HepG2 (cell line): ENCODE measurements at regions not wholly inside any gene's neighbourhood (a gene's known extent, or its start where the extent isn't known, plus 50 kb on each side); places are given as distances from the start of the nearest gene placed in this dataset.
A peak's percentile ranks its signal among the peaks of the same experiment; 100 is the strongest.

ENCODE experiments used
- ATAC-seq: fragments of 200-7000 bp; cut with Tn5 transposase; 3 replicates; pipeline ENCODE4 v1.9.1; 2020; ENCODE audit warnings: mild to moderate bottlenecking, moderate library complexity
- BruUV-seq: library from RNA; stranded (reverse); fragments of 400-500 nt; replicated peaks from 2 replicates; lab custom pipeline; 2021; lab: Mats Ljungman, UMichigan
- CTCF ChIA-PET: fragments of 300-600 bp; formaldehyde crosslinking; extraction: SDS; loops from one replicate; lab custom pipeline; 2021; ENCODE audit warnings: low total read pairs, inconsistent platforms, low intra/inter-chr PET ratio; lab: Yijun Ruan, JAX
- POLR2A ChIA-PET: fragments of 350-600 bp; sonication (Branson Sonifier 250); formaldehyde crosslinking; loops from one replicate; lab custom pipeline; 2020; ENCODE audit warnings: antibody characterized with exemption, inconsistent platforms; lab: Yijun Ruan, JAX
- DNase-seq: peaks from one replicate; pipeline ENCODE4 v3.0.0-alpha.2; 2015; ENCODE audit warnings: low spot score
- FAIRE-seq: peaks from 3 replicates; lab custom pipeline; 2011; peaks lifted over from hg19 to GRCh38; lab: Jason Lieb, UNC
- H2AFZ ChIP-seq: one replicate; pipeline ENCODE4 v1.6.1; 2011; ENCODE audit warnings: low read length, inconsistent platforms
- H3K27ac ChIP-seq: fragments of 300-600 bp; 3 replicates; pipeline ENCODE4 v1.8.0; 2011; ENCODE audit warnings: mixed run types, mild to moderate bottlenecking, mixed read lengths, low read length, inconsistent platforms; ENCODE audit not compliant: insufficient read depth; ENCODE audit errors: extremely low read length
- H3K27me3 ChIP-seq, 2 experiments: fragments of 200-600 bp in 1 of 2; 2 replicates in 1 of 2; 3 replicates in 1 of 2; pipeline versions ENCODE4 v1.6.0 to v1.8.0; 2011; ENCODE audit warnings: low read length in 2 of 2, mild to moderate bottlenecking in 2 of 2, moderate library complexity in 2 of 2, inconsistent platforms in 1 of 2; ENCODE audit not compliant: insufficient read depth in 2 of 2, control insufficient read depth in 1 of 2
- H3K36me3 ChIP-seq, 2 experiments: fragments of 200-600 bp in 1 of 2; replicated peaks in 1 of 2; 2 replicates in 1 of 2; 3 replicates in 1 of 2; pipeline versions ENCODE4 v1.5.1 to v1.8.0; 2011; ENCODE audit warnings: low read length in 2 of 2, inconsistent platforms in 1 of 2; ENCODE audit not compliant: insufficient read depth in 2 of 2, control insufficient read depth in 1 of 2
- H3K4me1 ChIP-seq: 2 replicates; pipeline ENCODE4 v1.5.1; 2012; ENCODE audit warnings: low read length, inconsistent platforms; ENCODE audit not compliant: insufficient read depth
- H3K4me2 ChIP-seq: 2 replicates; pipeline ENCODE4 v1.6.0; 2011; ENCODE audit warnings: low read depth, low read length, inconsistent platforms
- H3K4me3 ChIP-seq, 3 experiments: fragments of 200-600 bp in 1 of 3; sonication (generic), shearing (Covaris generic) in 1 of 3; replicated peaks in 1 of 3; 2 replicates each; pipeline ENCODE4 v1.5.1; 2011 to 2016; ENCODE audit warnings: low read length in 3 of 3, inconsistent platforms in 2 of 3, low read depth in 2 of 3, mild to moderate bottlenecking in 2 of 3, control low read depth in 1 of 3, mixed read lengths in 1 of 3; ENCODE audit not compliant: insufficient read depth in 1 of 3
- H3K79me2 ChIP-seq: one replicate; pipeline ENCODE4 v1.6.1; 2011; ENCODE audit warnings: low read length, inconsistent platforms; ENCODE audit not compliant: insufficient read depth
- H3K9ac ChIP-seq: 2 replicates; pipeline ENCODE4 v1.6.0; 2011; ENCODE audit warnings: mild to moderate bottlenecking, low read depth, low read length, inconsistent platforms; ENCODE audit not compliant: insufficient read depth
- H3K9me3 ChIP-seq: 2 replicates; pipeline ENCODE4 v1.5.1; 2012; ENCODE audit warnings: mild to moderate bottlenecking, low read length
- H4K20me1 ChIP-seq: 2 replicates; pipeline ENCODE4 v1.6.0; 2011; ENCODE audit warnings: inconsistent platforms, mild to moderate bottlenecking, low read length, moderate library complexity; ENCODE audit not compliant: insufficient read depth
- AKAP8 ChIP-seq: sonication (generic); formaldehyde crosslinking; IDR thresholded peaks from 2 replicates; pipeline ENCODE4 v1.5.1; 2020; ENCODE audit warnings: mild to moderate bottlenecking, missing genetic modification reagents
- CSRNP2 ChIP-seq: sonication (generic); formaldehyde crosslinking; conservative IDR thresholded peaks from 2 replicates; pipeline ENCODE4 v1.8.0; 2022; ENCODE audit warnings: low read depth, missing genetic modification reagents
- CTCF ChIP-seq: sonication (generic); formaldehyde crosslinking; IDR thresholded peaks from 2 replicates; pipeline ENCODE4 v1.5.0; 2020; ENCODE audit warnings: mild to moderate bottlenecking, missing genetic modification reagents, moderate library complexity
- JUND ChIP-seq: sonication (generic); formaldehyde crosslinking; IDR thresholded peaks from 2 replicates; pipeline ENCODE4 v1.8.0; 2022; ENCODE audit warnings: mild to moderate bottlenecking, missing genetic modification reagents
- LBX2 ChIP-seq: sonication (generic); formaldehyde crosslinking; IDR thresholded peaks from 2 replicates; pipeline ENCODE4 v1.5.0; 2020; ENCODE audit warnings: missing genetic modification reagents, mild to moderate bottlenecking, borderline replicate concordance
- POLR2AphosphoS5 ChIP-seq: IDR thresholded peaks from 2 replicates; pipeline ENCODE4 v1.6.1; 2012; ENCODE audit warnings: low read depth, low read length
- RFXANK ChIP-seq: IDR thresholded peaks from 2 replicates; pipeline ENCODE4 v1.6.1; 2016
- SIN3B ChIP-seq: fragments of 150-350 bp; IDR thresholded peaks from 2 replicates; pipeline ENCODE4 v1.6.1; 2014; ENCODE audit warnings: low read length
- STAG1 ChIP-seq: sonication (generic); formaldehyde crosslinking; IDR thresholded peaks from 2 replicates; pipeline ENCODE4 v1.4.0; 2020; ENCODE audit warnings: missing genetic modification reagents
- TFAP4 ChIP-seq: sonication (generic); IDR thresholded peaks from 2 replicates; pipeline ENCODE4 v1.6.1; 2016; ENCODE audit warnings: low read depth, borderline replicate concordance
- ZBTB33 ChIP-seq: sonication (generic); formaldehyde crosslinking; IDR thresholded peaks from 2 replicates; pipeline ENCODE4 v1.4.0; 2020; ENCODE audit warnings: missing genetic modification reagents
- ZFX ChIP-seq: sonication (generic); formaldehyde crosslinking; IDR thresholded peaks from 2 replicates; pipeline ENCODE4 v1.4.0; 2020; ENCODE audit warnings: mild to moderate bottlenecking, low read depth, missing genetic modification reagents, moderate library complexity
- ZKSCAN1 ChIP-seq: fragments of 150-350 bp; IDR thresholded peaks from 2 replicates; pipeline ENCODE4 v1.6.1; 2014; ENCODE audit warnings: low read length
- ZNF136 ChIP-seq: sonication (generic); formaldehyde crosslinking; IDR thresholded peaks from 2 replicates; pipeline ENCODE4 v1.8.1; 2022; ENCODE audit warnings: low read depth, mild to moderate bottlenecking, moderate library complexity, missing genetic modification reagents
- ZNF235 ChIP-seq: sonication (generic); formaldehyde crosslinking; IDR thresholded peaks from 2 replicates; pipeline ENCODE4 v1.8.1; 2023; ENCODE audit warnings: mild to moderate bottlenecking, missing genetic modification reagents, borderline replicate concordance
- ZNF460 ChIP-seq: sonication (generic); formaldehyde crosslinking; IDR thresholded peaks from 2 replicates; pipeline ENCODE4 v1.5.1; 2020; ENCODE audit warnings: missing genetic modification reagents, mild to moderate bottlenecking, borderline replicate concordance
- ZNF556 ChIP-seq: sonication (generic); formaldehyde crosslinking; IDR thresholded peaks from 2 replicates; pipeline ENCODE4 v1.4.0; 2020; ENCODE audit warnings: mild to moderate bottlenecking, missing genetic modification reagents, borderline replicate concordance
- ZNF572 ChIP-seq: sonication (generic); formaldehyde crosslinking; IDR thresholded peaks from 2 replicates; pipeline ENCODE4 v1.5.1; 2020; ENCODE audit warnings: mild to moderate bottlenecking, missing genetic modification reagents
- ZNF670 ChIP-seq: sonication (generic); formaldehyde crosslinking; IDR thresholded peaks from 2 replicates; pipeline ENCODE4 v1.8.0; 2022; ENCODE audit warnings: mild to moderate bottlenecking, missing genetic modification reagents, borderline replicate concordance
- ZNF672 ChIP-seq: sonication (generic); formaldehyde crosslinking; IDR thresholded peaks from 2 replicates; pipeline ENCODE4 v1.8.1; 2022; ENCODE audit warnings: missing genetic modification reagents
- ZNF746 ChIP-seq: sonication (generic); formaldehyde crosslinking; IDR thresholded peaks from 2 replicates; pipeline ENCODE4 v1.8.0; 2022; ENCODE audit warnings: mild to moderate bottlenecking, missing genetic modification reagents
- WGBS: methylation state at CpG from one replicate; pipeline ENCODE4 v1.1.6; 2017; ENCODE audit warnings: low lambda C conversion rate; 5-methylcytosine and 5-hydroxymethylcytosine counted together
- in situ Hi-C: cut with HindIII; loops from 2 replicates; pipeline ENCODE4 v1.10.0; 2017; ENCODE audit warnings: low pct_unique_long_range_greater_than_20kb; ENCODE audit not compliant: extremely low pct_ligation_motif_present
- intact Hi-C: fragments of 100-400 bp; cut with micrococcal nuclease; formaldehyde crosslinking; loops from one replicate; pipeline ENCODE4 v1.10.0; 2022; ENCODE audit not compliant: unreplicated experiment

- POLR2A ChIA-PET = no interaction called here
- Histone ChIP-seq H3K27ac (no peak overlapping the region), H3K36me3 (no peaks in the 10 kb centered on the region), H3K27me3 (peaks cover 0 to 47% of the 10 kb centered on the region in 2 experiments; a peak in 4 of 5 replicates), H3K79me2 (no peaks in the 10 kb centered on the region), H3K9ac (no peak overlapping the region), H3K9me3 (no peaks in the 10 kb centered on the region), H4K20me1 (no peaks in the 10 kb centered on the region), H3K4me2 (no peak overlapping the region), H3K4me3 (no peak overlapping the region), H2AFZ (no peak overlapping the region), H3K4me1 (peaks cover 43% of the 10 kb centered on the region)
- intact Hi-C loops = no loop called here
- no TSS peak for BruUV-seq
- FAIRE-seq (no peak), DNase-seq (no peak), ATAC-seq (no peak)
- in situ Hi-C loops = loop anchor here (5.0 kb wide), 1 partner anchor 266 kb away; no protein-coding TSS in a partner anchor
- WGBS = 73% methylated on average over 8 of the region's 15 CpGs
- CTCF ChIA-PET = interaction anchor here (2.6 kb wide), 1 partner anchor 236 kb away, joined by 9 read pairs; no protein-coding TSS in a partner anchor
- TF ChIP-seq ZFX (CRISPR knock-in tag) = no peak
- TF ChIP-seq JUND (CRISPR knock-in tag) = no peak
- peak; percentile 61; the same call in 1 of the 2 replicates for TF ChIP-seq ZBTB33 (CRISPR knock-in tag)
- TF ChIP-seq CTCF (CRISPR knock-in tag) = peak; percentile 57
- peak; percentile 14; the same call in 1 of the 2 replicates for TF ChIP-seq TFAP4
- TF ChIP-seq RFXANK = no peak
- TF ChIP-seq ZNF556 (CRISPR knock-in tag) = no peak
- TF ChIP-seq ZNF572 (CRISPR knock-in tag) = no peak
- TF ChIP-seq ZNF235 (CRISPR knock-in tag) = no peak
- no peak for TF ChIP-seq ZNF672 (CRISPR knock-in tag)
- no peak for TF ChIP-seq POLR2AphosphoS5
- TF ChIP-seq STAG1 (CRISPR knock-in tag) = peak; percentile 49
- TF ChIP-seq ZNF670 (CRISPR knock-in tag) = no peak
- TF ChIP-seq ZNF746 (CRISPR knock-in tag) = no peak
- no peak for TF ChIP-seq AKAP8 (CRISPR knock-in tag)
- TF ChIP-seq ZKSCAN1 = peak; percentile 56; the same call in 1 of the 2 replicates
- no peak for TF ChIP-seq CSRNP2
- no peak for TF ChIP-seq LBX2 (CRISPR knock-in tag)
- TF ChIP-seq ZNF136 (CRISPR knock-in tag) = no peak
- no peak for TF ChIP-seq SIN3B
- no peak for TF ChIP-seq ZNF460 (CRISPR knock-in tag)
Measured at GRCh38 chr14:100653409-100653808, 66.2 kb upstream of the BEGAIN start.
